Mucosa of descending colon (tissue), 3 donors: ENCODE measurements at regions not wholly inside any gene's neighbourhood (a gene's known extent, or its start where the extent isn't known, plus 50 kb on each side); places are given as distances from the start of the nearest gene placed in this dataset.

Experiments used
- ATAC-seq: fragments of 200-7000 bp; cut with Tn5 transposase; one replicate; pipeline ENCODE4 v1.9.1; 2020; ENCODE audit warnings: mild to moderate bottlenecking, moderate library complexity
- DNase-seq, 3 donors: peaks; one replicate each; pipeline ENCODE4 v3.0.0-alpha.2; 2020
- H3K36me3 ChIP-seq: fragments of 200-600 bp; one replicate; pipeline ENCODE4 v1.8.0; 2021; ENCODE audit warnings: low read depth, mild to moderate bottlenecking
- H3K4me1 ChIP-seq: fragments of 200-600 bp; one replicate; pipeline ENCODE4 v1.8.0; 2021; ENCODE audit warnings: low read depth, mild to moderate bottlenecking
- H3K4me3 ChIP-seq: fragments of 200-600 bp; one replicate; pipeline ENCODE4 v1.8.0; 2021; ENCODE audit warnings: mild to moderate bottlenecking
- H3K9me3 ChIP-seq: fragments of 200-600 bp; one replicate; pipeline ENCODE4 v1.8.0; 2021; ENCODE audit warnings: mild to moderate bottlenecking
- CTCF ChIP-seq: fragments of 200-600 bp; IDR thresholded peaks from one replicate; pipeline ENCODE4 v1.8.0; 2022; ENCODE audit warnings: antibody characterized with exemption, mild to moderate bottlenecking
- intact Hi-C, 2 donors: fragments of 100-400 bp; cut with DNase I in 1 of 2; cut with micrococcal nuclease in 1 of 2; formaldehyde crosslinking; loops; one replicate each; pipeline versions ENCODE4 v1.11.0 to v1.11.1; 2022; cut with DNase I, micrococcal nuclease
- donor health status: DM: no; HTN: no; CAD: no; lungs with moderate emphysema.
- donor health status: DM: no; HTN: no; CAD: no.
- donor health status: DM: no; HTN: yes; CAD: no.

DNA sequence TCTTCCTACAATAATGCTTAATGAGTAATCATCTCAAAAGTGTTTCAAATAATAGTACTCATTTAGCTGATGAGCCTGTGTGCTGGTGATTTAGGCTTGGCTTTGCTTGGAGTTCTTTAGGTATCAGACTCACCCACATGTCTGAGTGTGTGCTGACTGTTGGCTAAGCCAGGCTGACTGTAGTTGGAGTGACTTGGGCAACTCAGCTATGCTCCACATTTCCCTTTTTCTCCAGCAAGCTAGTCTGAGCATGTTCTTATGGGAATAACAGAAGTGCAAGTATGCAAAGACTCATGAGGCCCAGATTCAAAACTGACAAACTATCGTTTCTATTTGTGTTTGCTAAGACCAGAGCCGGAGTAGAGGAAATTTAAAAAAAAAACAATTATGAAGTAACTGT lies 99.0 kb upstream of the ADGRL4 start:
- ATAC-seq (no peak), DNase-seq (no peak)
- no peak for TF ChIP-seq CTCF
- Histone ChIP-seq H3K36me3 (no peaks in the 10 kb centered on the region), H3K4me3 (no peak overlapping the region), H3K4me1 (no peaks in the 10 kb centered on the region), H3K9me3 (no peaks in the 10 kb centered on the region)
- intact Hi-C loops, result no loop called here

DNA sequence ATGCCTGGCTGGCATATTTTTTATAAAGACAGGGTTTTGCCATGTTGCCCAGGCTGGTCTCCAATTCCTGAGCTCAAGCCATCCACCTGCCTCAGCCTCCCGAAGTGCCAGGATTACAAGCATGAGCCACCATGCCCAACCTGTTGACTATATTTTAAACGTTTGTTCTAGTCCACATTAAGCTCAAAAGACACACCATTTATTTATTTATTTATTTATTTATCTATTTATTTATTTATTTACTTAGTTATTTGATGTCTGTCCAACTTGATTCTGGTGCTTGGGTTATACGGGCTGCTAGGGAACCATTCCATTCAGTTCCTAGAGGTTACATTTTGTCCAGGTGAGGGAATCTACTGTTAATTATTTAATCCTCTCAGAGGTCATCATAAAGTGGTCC lies 98.1 kb upstream of the ADGRL4 start:
- intact Hi-C loops, result no loop called here
- DNase-seq (no peak), ATAC-seq (no peak)
- TF ChIP-seq CTCF, result no peak
- Histone ChIP-seq H3K4me3 (no peak overlapping the region), H3K4me1 (no peaks in the 10 kb centered on the region), H3K9me3 (no peaks in the 10 kb centered on the region), H3K36me3 (no peaks in the 10 kb centered on the region)

DNA sequence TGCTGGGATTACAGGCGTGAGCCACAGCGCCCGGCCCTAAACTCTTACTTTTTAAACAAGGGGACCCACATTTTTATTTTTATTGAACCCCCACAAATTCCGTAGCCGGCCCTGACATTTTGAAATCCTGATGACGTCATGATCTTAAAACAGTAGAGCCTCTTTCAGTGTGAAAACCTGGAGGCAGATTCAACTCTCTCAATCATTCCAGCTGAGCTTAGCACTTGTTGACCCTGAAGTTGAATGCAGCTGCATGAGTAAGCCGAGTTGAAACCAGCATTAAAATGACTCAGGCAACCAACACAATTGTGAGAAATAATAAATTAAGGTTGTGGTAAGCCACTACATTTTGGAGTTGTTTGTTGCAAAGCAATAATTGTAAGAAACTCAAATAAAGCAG lies 93.9 kb upstream of the ADGRL4 start:
- no peaks in the 10 kb centered on the region for H3K36me3 ChIP-seq
- H3K9me3 ChIP-seq, result no peaks in the 10 kb centered on the region
- TF ChIP-seq CTCF, result no peak
- no peaks in the 10 kb centered on the region for H3K4me1 ChIP-seq
- H3K4me3 ChIP-seq, result no peak overlapping the region
- intact Hi-C loops, result no loop called here
- ATAC-seq (no peak), DNase-seq (no peak)

DNA sequence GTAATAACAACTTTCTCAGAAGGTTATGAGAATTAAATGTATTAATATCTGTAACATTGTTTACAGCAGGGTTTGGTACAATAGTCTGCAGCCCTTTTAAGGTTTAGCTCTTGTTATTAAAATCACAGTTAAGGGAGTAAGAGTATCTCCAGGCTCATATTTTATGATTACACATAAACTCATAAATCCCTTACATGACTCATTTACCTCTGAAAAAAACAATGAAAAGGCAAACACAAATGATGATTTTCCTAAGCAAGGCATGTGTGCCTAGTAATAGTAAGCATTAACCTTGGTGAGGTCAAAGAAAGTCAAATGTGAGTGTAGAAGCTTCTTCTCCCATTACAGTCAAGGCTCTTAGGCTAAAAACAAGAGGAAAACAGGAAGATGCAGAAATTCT lies 84.5 kb upstream of the ADGRL4 start:
- Histone ChIP-seq H3K9me3 (no peaks in the 10 kb centered on the region), H3K4me1 (no peaks in the 10 kb centered on the region), H3K36me3 (no peaks in the 10 kb centered on the region), H3K4me3 (no peak overlapping the region)
- no peak for TF ChIP-seq CTCF
- ATAC-seq, result no peak
- no peak for DNase-seq
- intact Hi-C loops, result no loop called here

GRCh38 chr1:79089946-79090345 lies 83.4 kb upstream of the ADGRL4 start:
- TF ChIP-seq CTCF, result no peak
- DNase-seq (no peak), ATAC-seq (no peak)
- Histone ChIP-seq H3K36me3 (no peaks in the 10 kb centered on the region), H3K4me3 (no peak overlapping the region), H3K9me3 (no peaks in the 10 kb centered on the region), H3K4me1 (no peaks in the 10 kb centered on the region)
- intact Hi-C loops, result no loop called here

- no peak overlapping the region for H3K4me3 ChIP-seq
- DNase-seq (no peak), ATAC-seq (no peak)
- intact Hi-C loops, result no loop called here
- no peaks in the 10 kb centered on the region for H3K36me3 ChIP-seq
- H3K4me1 ChIP-seq, result no peaks in the 10 kb centered on the region
- no peaks in the 10 kb centered on the region for H3K9me3 ChIP-seq
- no peak for TF ChIP-seq CTCF
Measured at GRCh38 chr1:79082233-79082632, 75.7 kb upstream of the ADGRL4 start.
